Femur (tissue), 1 donor: ENCODE measurements at regions not wholly inside any gene's neighbourhood (a gene's known extent, or its start where the extent isn't known, plus 50 kb on each side); places are given as distances from the start of the nearest gene placed in this dataset.

Experiments used
- DNase-seq: peaks from one replicate; pipeline ENCODE4 v3.0.0-alpha.2; 2017

DNA sequence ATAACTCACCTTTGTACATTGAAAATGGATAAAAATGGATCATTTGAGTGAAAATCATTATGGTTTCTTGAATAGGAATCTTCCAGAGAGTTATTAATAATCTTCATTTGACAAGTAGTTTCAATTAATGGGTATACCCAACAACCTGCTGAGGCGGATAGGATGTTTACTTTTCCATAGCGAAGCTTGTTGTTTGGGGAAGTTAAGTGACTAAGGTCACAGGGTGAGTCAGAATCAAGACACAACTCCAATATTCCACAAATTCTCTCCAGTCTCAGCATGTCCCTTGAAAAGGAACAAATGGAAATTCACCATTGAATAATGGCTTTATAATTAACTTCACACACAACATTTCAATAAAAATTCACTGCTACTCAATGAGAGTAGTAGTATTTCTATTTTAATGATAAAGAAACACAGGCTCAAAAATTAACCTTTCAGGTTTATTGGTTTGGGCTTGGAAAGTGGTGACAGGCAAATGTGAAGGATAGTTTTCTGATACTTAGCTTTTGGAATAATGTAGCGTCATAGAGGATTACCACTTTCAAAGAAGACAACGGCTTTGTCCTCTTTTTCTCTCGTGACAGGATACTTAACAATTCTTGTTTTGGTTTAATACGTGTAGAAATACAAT is 211.3 kb downstream of the GPD2 start:
- DNase-seq, result no peak

GRCh38 chr2:156648522-156648921 is 212.3 kb downstream of the GPD2 start:
- DNase-seq, result no peak

GRCh38 chr2:156649596-156649995 is 213.4 kb downstream of the GPD2 start:
- peak; percentile 70 for DNase-seq

- no peak for DNase-seq
Observed at GRCh38 chr2:156652691-156653090, 216.5 kb downstream of the GPD2 start.

- DNase-seq, result no peak
Observed at GRCh38 chr2:156653675-156654074, 217.5 kb downstream of the GPD2 start.

DNA sequence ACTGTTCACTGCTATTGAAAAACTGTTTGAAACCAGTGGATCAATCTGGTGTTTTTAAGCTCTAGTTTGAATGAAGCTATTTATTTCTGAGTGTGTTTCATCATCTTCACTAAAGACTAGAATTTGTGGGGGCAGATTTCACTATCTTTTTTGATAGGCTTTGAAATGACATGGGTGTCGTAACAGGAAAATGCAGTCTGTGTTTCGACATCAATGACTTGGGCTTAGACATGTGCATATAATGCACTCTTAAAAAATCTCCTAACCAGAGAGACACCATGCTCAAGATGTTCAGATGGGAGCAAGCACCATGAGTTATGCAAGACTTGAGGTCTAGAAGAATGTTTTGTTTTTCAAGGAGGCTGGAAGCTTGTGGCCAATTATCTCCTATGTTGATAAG is 221.6 kb downstream of the GPD2 start:
- DNase-seq, result no peak

DNA sequence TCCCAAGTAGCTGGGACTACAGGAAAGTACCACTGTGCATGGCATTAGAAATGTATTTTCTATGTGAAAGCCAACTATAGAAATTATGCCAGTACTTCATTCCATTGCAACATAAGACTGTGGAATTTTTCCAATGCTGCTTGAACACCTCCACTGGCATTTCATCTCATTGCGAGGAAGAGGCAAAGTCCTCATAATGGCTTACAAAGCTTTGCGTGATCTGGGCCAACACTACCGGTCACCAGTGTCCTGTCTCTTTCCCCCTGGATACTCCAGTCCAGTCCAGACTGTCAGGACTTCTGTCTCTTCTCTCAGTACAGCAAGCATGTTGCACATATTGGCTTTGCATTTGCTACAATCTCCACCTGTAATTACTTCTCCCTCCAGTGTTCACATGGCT is 223.5 kb downstream of the GPD2 start:
- DNase-seq, result no peak

DNA sequence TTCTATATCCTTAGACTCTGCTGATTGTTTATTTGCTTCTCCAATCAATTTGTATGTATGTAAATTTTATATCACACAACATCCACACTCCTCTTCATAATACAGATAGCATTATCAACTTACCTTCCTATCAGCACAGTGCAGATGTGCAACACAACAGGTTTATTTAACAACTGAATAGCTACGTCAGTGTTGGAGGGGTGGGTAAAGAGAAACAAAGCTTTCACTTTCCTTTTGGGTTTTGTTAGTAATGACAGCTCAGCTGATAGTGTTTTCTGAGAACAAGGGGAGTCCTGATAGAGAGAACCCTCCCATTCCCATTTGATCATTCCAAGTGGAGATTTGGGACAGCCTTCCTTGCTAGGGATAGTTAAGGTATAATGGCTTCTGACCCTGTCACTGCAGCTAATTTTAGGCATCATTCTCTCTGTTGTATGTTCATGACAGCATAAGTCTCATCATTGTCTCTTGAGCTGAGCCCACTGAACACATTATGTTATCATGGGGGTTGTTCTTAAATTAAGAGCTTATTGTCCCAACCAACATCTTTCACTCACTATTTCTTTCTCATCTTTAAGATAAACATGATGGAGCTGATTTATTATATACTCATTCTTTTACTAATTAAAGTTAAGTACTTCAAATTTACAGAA is 227.7 kb downstream of the GPD2 start:
- no peak for DNase-seq

- DNase-seq, result no peak
Observed at GRCh38 chr2:156666130-156666785, 230.1 kb downstream of the GPD2 start.

DNA sequence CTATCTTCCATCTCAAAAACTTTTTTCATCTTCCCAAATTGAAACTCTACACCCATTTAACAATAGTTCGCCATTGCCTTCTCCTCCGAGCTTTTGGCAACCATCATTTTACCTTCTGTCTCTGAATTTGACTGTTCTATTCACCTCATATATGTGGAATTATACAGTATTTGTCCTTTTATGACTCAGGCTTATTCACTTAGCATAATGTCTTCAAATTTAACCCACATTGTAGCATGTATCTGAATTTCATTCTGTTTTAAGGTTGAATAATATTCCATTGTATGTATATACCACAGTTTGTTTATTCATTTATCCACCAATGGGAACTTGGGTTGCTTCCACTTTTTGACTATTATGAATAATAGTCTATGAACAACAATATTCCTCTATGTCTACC is 233.9 kb downstream of the GPD2 start:
- DNase-seq, result no peak

DNA sequence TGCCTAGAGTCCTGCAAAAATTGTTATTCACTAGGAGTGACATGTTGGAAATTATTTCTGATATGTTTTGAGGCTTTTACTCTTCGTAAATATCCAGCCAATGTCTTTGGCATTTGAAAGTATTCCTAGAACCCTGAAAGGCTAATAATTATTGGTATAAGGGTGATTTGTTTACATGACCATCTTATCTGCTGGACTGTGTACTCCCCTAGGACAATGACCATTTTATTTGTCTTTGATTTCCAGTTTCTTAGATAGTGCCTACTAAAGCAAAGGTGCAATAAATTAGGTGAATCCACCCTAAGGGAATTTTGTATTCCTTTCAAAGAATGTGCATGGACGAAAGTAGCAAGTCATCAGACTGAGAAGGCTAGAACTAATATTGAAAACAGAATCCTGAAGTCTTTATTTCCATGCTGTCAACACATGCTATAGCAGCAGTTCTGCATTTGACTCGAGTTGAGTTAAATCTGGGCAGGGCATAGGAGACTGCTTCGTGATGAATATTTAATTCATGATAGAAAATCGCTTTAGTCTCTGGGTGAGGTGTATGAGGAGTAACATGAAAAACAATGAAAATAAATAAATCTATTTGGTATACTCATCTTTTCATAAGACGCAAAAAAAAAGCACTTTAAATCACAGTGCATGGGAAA is 235.7 kb downstream of the GPD2 start:
- DNase-seq, result no peak

DNA sequence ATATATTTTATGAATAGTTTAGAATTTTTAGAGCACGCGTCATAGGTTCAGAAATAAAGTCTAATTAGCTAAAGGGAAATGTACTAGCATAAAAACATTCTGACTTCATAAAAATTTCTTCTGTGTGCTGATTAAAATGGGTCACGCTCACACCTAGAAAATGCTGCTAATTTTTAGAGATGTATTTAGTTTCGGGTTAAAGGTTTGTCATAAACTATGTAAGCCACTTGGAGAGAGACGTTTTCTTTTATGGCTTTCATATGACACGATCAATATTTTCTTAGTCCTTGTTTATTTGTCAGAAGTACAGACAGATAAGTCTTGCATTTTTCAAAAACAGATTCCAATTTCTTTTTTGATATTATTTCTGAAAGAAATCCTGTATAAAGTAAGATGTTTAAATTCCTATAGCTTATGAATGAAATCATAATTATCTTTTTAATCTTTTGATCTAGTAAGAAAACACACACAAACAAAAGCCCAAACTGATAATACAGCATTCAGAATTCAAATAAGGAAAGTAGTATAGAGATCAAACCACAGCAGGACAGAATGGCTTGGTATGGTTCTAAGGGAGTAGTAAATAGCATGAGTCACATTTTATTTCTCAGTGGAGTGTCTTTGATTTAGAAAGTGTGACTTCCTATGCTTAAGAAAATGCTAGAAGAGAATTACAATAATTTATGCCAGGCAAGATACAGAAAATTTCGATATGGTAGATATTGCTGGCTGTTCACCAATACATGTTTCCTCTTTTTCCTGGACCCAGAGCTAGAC is 236.6 kb downstream of the GPD2 start:
- DNase-seq, result no peak

GRCh38 chr2:156673333-156673615 is 237.1 kb downstream of the GPD2 start:
- DNase-seq, result no peak

DNA sequence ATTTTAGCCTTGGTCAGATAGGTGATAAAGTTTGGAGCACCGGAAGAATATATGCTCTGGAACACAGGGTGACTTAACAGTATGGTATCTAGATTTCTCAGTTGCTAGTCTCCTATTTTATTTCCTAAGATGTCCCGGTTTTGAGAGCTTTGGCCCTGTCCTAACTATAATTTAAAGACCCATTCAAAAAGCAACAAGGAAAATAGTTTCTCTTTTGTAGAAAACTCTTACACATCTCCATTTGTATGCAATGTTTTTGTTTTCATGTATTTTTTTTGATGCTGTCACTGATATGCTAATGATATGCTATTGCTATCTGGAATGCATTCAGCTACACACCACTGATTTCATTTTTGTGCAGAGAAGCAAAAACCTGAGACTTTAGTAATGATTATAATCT is 237.8 kb downstream of the GPD2 start:
- DNase-seq, result no peak

- no peak for DNase-seq
Observed at GRCh38 chr2:156675896-156676295, 239.7 kb downstream of the GPD2 start.

- no peak for DNase-seq
Observed at GRCh38 chr2:156679820-156680219, 243.6 kb downstream of the GPD2 start.

DNA sequence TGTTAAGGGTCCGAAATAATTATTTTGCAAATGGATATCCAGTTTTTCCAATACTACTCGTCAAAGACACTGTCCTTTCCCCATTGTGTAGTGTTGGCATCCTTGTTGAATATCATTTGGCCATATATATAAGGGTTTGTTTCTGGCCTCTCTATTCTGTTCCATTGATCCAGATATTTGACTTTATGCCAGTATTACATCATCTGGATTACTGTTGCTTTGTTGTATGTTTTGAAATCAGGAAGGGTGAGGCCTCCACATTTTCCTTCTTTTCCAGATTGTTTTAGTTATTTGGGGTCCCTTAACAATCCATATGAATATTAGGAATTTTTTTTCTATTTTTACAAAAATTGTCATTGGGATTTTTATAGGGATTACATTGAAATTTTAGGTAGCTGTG is 244.1 kb downstream of the GPD2 start:
- DNase-seq, result no peak

- DNase-seq, result no peak
Observed at GRCh38 chr2:156687126-156687525, 250.9 kb downstream of the GPD2 start.

DNA sequence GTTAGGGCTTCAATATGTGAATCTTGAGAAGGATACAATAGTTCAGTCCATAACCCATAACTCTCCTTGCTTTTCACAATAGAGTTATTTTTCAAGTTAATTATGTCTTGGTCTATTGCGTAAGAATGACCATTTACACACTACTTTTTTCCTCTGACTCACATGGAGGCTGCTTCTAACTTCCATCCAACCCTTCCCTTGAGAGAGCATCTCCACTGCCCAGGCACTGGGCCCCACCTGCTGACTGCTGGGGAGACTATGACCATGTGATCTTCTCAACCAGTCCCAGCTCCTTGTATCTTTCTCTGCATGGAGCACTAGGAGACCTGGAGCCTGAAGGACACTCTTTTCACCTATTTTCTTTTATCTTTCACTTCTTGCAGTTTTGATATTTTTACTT is 251.5 kb downstream of the GPD2 start:
- DNase-seq, result no peak

DNA sequence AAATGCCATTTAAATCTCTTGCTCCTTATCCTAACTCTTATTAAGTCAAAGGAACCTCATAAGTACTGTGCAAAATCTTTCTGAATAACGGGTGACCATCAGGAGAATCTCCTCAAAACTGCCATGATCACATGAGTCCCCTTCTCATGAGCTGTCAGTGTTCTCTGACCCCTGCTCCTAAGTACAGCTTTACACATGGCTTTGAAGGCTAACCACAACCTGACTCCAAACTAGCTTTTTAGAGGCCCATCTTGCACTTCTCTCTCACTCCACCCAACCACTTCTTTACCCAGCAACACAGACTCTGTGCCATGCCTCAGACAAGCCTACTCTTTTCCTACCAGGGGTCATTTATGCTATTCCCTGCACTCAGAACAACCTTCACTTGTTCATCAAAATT is 253.8 kb downstream of the GPD2 start:
- DNase-seq, result no peak

DNA sequence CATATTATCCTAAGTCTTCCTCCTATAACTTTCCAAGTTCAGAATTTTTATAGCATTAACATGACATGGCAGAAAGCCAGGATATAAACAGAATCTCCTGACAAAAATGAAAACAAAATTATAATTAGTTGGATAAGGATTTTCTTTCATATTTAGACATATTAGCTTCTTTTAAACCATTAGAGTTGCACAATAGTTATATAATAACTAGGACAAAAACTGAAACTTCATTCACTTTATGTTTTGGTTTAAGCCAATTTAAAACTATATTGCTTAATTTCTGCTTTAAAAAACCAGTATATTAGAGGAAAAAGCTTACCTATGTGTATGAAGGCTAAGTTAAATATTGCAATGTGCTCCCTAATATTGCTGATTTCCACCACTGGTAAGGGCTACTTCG is 254.8 kb downstream of the GPD2 start:
- no peak for DNase-seq

DNA sequence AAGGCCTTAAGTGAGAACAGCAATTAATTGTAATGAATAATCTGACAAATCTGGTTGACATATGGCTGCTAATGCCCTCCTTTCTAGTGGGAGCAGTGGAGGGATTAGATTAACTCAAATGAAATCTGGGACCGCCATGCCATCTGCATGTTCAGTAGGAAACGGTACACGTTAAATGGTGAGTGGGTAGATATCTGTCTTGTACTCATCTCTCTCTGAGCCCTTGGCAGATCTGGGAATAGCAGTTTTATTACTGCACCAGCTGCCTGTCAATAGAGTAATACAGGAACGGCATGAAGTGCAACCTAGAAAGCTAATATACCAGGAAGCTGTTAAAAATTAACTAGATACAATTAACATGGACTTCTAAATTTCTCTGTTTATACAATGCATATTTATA is 258.8 kb downstream of the GPD2 start:
- no peak for DNase-seq

DNA sequence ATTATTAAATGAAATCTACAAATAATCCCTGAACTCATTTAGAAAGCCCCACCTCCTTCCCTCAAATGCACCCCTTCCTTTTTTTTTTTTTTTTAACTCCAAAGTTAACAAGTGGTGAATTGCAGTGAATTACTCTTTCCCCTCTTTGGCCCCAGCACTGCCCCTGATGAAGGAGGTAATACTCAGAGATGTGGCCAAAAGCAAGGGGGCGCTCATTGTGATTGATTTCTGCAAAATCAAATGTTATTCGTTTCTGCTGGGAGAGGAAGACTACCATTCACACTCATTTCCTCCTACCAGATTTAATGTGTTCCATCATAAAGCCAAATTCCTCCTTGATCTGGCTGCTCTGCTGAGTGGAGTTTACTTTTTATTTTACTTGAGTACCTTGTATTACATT is 259.4 kb downstream of the GPD2 start:
- DNase-seq, result no peak

DNA sequence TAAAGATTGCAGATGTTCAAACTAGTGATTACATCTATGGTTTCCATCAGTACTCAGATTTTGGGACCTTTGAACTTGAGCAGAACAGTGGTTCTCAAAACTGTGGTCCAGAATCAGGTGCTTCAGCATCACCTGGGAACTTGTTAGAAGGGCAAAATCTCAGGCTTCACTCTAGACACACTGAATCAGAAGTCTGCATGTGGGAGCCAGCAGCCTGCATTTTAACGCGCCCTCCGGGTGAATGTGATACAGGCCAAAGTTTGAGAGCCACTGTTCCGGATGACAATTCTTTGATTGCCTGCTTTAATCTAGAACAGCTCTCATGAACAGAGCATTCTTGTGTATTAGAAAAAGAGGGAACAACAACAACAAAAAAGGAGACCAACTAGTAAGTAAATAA is 261.7 kb downstream of the GPD2 start:
- no peak for DNase-seq
